Prostate gland (tissue), 2 donors: ENCODE measurements at regions not wholly inside any gene's neighbourhood (a gene's known extent, or its start where the extent isn't known, plus 50 kb on each side); places are given as distances from the start of the nearest gene placed in this dataset.
"Not testable (repeated sequence)": the region's sequence is repeated elsewhere in the genome, so short reads cannot be mapped to it uniquely, and the experiment has no call there.

Experiments
- DNase-seq: peaks from one replicate; pipeline ENCODE4 v3.0.0-alpha.2; 2019; ENCODE audit warnings: low spot score
- H3K27ac ChIP-seq, 2 donors: fragments of 200-600 bp; sonication (generic); 2 replicates each; pipeline ENCODE4 v1.5.1; 2017 to 2019
- H3K27me3 ChIP-seq: fragments of 200-600 bp; sonication (generic); replicated peaks from 2 replicates; pipeline ENCODE4 v1.5.1; 2019; ENCODE audit not compliant: insufficient read depth
- H3K36me3 ChIP-seq, 2 donors: fragments of 200-600 bp; sonication (generic); 1 replicate in 1 of 2; 2 replicates in 1 of 2; pipeline versions ENCODE4 v1.5.1 to v1.8.1; 2017 to 2019
- H3K4me1 ChIP-seq: fragments of 200-600 bp; sonication (generic); replicated peaks from 2 replicates; pipeline ENCODE4 v1.5.1; 2019
- H3K4me3 ChIP-seq, 2 donors: fragments of 200-600 bp; sonication (generic); 2 replicates each; pipeline ENCODE4 v1.5.1; 2017 to 2019
- H3K9me3 ChIP-seq: fragments of 200-600 bp; sonication (generic); 2 replicates; pipeline ENCODE4 v1.5.1; 2017
- CTCF ChIP-seq, 4 experiments: fragments of 200-600 bp in 2 of 4; fragments of 450-650 bp in 2 of 4; sonication (generic) in 2 of 4; IDR thresholded peaks; 1 replicate in 3 of 4; 2 replicates in 1 of 4; pipeline ENCODE4 v1.5.1; 2016 to 2019; ENCODE audit warnings: antibody characterized with exemption in 4 of 4, mild to moderate bottlenecking in 2 of 4, moderate library complexity in 2 of 4
- POLR2A ChIP-seq: fragments of 450-650 bp; IDR thresholded peaks from one replicate; pipeline ENCODE4 v1.6.1; 2016; ENCODE audit warnings: antibody characterized with exemption, mild to moderate bottlenecking
- POLR2AphosphoS5 ChIP-seq: sonication (generic); formaldehyde crosslinking; IDR thresholded peaks from one replicate; pipeline ENCODE4 v1.6.1; 2017; ENCODE audit warnings: antibody characterized with exemption
- WGBS: methylation state at CpG from one replicate; pipeline ENCODE4 v1.1.5; 2018; 5-methylcytosine and 5-hydroxymethylcytosine counted together
- intact Hi-C: fragments of 100-400 bp; cut with DNase I; formaldehyde crosslinking; loops from one replicate; pipeline ENCODE4 v1.14.2; 2022

DNA sequence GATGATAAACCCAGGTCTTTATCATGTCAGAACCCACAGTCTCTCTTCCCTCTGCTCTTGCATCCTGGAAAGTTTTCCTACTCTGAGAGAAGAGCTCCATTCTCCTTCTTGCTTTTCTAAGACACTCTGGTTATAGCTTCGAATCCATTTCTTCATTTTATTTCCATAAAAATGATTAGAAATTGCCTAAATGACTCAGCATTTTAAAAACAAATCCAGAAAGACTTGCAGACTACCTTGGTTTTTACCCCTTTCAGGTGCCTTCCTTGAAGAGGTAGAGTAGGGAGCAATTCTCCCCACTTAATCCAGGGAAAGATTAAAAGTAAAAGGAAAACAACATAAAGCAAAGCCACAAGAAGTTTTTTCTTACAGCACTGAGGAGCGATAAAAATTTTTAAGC lies 1256.0 kb downstream of the ROBO1 start:
- intact Hi-C loops: no loop called here
- H3K4me1 ChIP-seq: no peaks in the 10 kb centered on the region
- WGBS: 89% methylated on average over 2 of the region's 2 CpGs
- DNase-seq: no peak
- H3K4me3 ChIP-seq: no peak overlapping the region
- H3K36me3 ChIP-seq: no peaks in the 10 kb centered on the region
- no peaks in the 10 kb centered on the region for H3K27me3 ChIP-seq
- TF ChIP-seq POLR2AphosphoS5 (no peak), CTCF (IDR thresholded peaks at IDR 0.05) (no peak), POLR2A (no peak)
- H3K27ac ChIP-seq: no peak overlapping the region
- H3K9me3 ChIP-seq: no peaks in the 10 kb centered on the region

DNA sequence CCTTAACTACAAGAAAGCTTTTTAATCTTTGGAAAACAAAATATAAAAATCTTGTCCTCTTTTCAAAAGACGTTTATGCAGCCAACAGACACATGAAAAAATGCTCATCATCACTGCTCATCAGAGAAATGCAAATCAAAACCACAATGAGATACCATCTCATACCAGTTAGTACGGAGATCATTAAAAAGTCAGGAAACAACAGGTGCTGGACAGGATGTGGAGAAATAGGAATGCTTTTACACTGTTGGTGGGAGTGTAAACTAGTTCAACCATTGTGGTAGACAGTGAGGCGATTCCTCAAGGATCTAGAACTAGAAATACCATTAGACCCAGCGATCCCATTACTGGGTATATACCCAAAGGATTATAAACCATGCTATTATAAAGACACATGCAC lies 1255.0 kb downstream of the ROBO1 start:
- DNase-seq, H3K4me3 ChIP-seq, H3K36me3 ChIP-seq, intact Hi-C loops, H3K27me3 ChIP-seq, H3K9me3 ChIP-seq, H3K27ac ChIP-seq, H3K4me1 ChIP-seq: not testable (repeated sequence)
- WGBS: 50% methylated on average over 4 of the region's 4 CpGs

- no peak overlapping the region for H3K27ac ChIP-seq
- no peak for DNase-seq
- no peaks in the 10 kb centered on the region for H3K9me3 ChIP-seq
- H3K36me3 ChIP-seq: no peaks in the 10 kb centered on the region
- no peak overlapping the region for H3K4me3 ChIP-seq
- no peaks in the 10 kb centered on the region for H3K27me3 ChIP-seq
- intact Hi-C loops: no loop called here
- TF ChIP-seq POLR2AphosphoS5 (no peak), CTCF (IDR thresholded peaks at IDR 0.05) (no peak)
- no peaks in the 10 kb centered on the region for H3K4me1 ChIP-seq
- WGBS: 94% methylated on average over 3 of the region's 3 CpGs
Observed at GRCh38 chr3:78516437-78516836, 1251.4 kb downstream of the ROBO1 start.

DNA sequence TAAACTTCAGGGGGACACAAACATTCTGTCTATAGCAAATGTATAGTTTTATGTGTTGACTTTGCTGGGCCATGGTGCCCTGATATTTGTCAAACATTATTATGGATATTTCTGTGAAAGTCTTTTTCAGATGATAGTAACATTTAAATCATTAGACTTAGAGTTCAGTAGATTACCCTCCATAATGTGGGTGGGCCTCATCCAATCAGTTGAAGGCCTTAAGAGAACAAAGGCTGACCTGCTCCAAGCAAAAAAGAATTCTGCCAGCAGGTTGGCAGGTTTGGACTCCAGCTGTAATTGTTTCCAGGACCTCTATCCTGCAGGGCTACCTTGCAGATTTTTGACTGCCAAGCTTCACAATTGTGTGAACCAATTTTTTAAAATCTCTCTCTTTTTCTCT lies 1250.9 kb downstream of the ROBO1 start:
- Histone ChIP-seq H3K27ac (no peak overlapping the region), H3K4me1 (no peaks in the 10 kb centered on the region), H3K4me3 (no peak overlapping the region), H3K36me3 (no peaks in the 10 kb centered on the region), H3K27me3 (no peaks in the 10 kb centered on the region), H3K9me3 (no peaks in the 10 kb centered on the region)
- no peak for DNase-seq
- intact Hi-C loops: no loop called here
- no peak for TF ChIP-seq POLR2AphosphoS5

GRCh38 chr3:78517965-78518364 lies 1249.8 kb downstream of the ROBO1 start:
- no peaks in the 10 kb centered on the region for H3K27me3 ChIP-seq
- H3K4me3 ChIP-seq: no peak overlapping the region
- H3K36me3 ChIP-seq: no peaks in the 10 kb centered on the region
- no peak overlapping the region for H3K27ac ChIP-seq
- WGBS: 33% methylated on average over 1 of the region's 1 CpG
- no peak for DNase-seq
- no peaks in the 10 kb centered on the region for H3K9me3 ChIP-seq
- no peaks in the 10 kb centered on the region for H3K4me1 ChIP-seq
- intact Hi-C loops: no loop called here
- TF ChIP-seq POLR2A: no peak
- no peak for TF ChIP-seq POLR2AphosphoS5
- no peak for TF ChIP-seq CTCF (IDR thresholded peaks at IDR 0.05)

DNA sequence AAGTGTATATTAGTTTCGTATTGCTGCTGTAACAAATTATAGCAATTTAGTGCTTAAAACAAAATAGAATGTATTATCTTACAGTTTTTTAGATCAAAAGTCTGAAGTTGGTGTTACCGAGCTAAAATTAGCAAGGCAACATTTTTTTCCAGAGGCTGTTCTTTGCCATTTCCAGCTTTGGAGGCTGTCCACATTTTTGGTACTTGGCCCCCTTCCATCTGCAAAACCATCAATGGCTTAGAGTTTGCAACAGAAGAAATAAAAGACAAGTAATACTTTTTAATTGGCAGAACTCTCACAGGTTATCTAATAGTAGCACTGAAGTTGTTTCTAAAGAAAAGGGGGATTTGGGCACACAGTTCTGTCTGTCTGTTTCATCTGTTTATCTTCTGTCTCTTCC lies 1248.5 kb downstream of the ROBO1 start:
- Histone ChIP-seq H3K4me3 (no peak overlapping the region), H3K36me3 (no peaks in the 10 kb centered on the region), H3K27ac (no peak overlapping the region), H3K4me1 (no peaks in the 10 kb centered on the region), H3K27me3 (no peaks in the 10 kb centered on the region), H3K9me3 (no peaks in the 10 kb centered on the region)
- no peak for TF ChIP-seq POLR2AphosphoS5
- no peak for TF ChIP-seq CTCF (IDR thresholded peaks at IDR 0.05)
- TF ChIP-seq POLR2A: no peak
- DNase-seq: no peak
- intact Hi-C loops: no loop called here
- WGBS: 52% methylated on average over 2 of the region's 2 CpGs
